NCI-H187 treated with DMSO at 0.1 percent for 48 hours (cell line): ENCODE measurements at regions not wholly inside any gene's neighbourhood (a gene's known extent, or its start where the extent isn't known, plus 50 kb on each side); places are given as distances from the start of the nearest gene placed in this dataset.

Experiments
- DNase-seq: peaks from one replicate; lab custom pipeline; 2025; lab: John Stamatoyannopoulos, UW

DNA sequence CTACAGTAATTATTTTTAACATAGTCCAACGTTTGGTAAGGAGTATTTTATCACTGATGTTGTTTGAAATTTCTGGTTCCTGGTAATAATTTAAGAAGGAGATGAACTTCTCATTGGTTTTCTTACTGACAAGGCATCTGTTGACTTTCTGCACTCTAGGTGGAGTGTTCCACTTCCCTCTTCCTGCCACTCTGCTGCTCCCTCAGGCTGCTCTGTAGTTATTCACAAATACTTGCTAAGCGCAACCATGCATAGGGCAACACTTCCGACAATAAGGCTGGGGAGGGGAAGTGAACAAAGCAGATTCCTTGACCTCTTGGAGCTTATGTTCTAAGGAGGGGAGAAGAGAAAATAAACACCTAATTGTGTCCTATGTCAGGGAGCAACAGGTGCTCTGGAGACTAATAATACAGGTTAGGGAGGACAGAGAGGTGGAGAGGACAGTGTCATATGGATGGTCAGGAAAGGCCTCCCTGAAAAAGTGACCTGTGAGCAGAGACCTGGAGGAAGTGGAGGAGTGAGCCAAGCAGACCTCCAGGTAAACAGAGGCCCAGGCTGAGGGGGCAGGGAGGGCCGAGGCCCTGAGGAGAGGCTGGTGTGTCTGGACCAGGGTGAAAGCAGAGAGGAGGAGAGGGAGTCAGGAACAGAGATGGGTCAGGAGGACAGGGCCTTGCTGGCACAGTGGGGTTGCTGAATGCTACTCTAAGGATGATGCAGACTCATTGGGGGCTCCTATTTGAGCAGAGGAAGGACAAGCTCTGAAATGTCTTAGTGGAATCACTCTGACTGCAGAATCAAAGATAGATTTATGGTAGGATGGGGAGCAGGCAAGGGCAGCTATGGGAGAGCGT is 134.8 kb upstream of the SLC24A3 start:
- no peak for DNase-seq

GRCh38 chr20:19078448-19079373 is 133.7 kb upstream of the SLC24A3 start:
- no peak for DNase-seq

GRCh38 chr20:19079536-19080299 is 132.7 kb upstream of the SLC24A3 start:
- no peak for DNase-seq

DNA sequence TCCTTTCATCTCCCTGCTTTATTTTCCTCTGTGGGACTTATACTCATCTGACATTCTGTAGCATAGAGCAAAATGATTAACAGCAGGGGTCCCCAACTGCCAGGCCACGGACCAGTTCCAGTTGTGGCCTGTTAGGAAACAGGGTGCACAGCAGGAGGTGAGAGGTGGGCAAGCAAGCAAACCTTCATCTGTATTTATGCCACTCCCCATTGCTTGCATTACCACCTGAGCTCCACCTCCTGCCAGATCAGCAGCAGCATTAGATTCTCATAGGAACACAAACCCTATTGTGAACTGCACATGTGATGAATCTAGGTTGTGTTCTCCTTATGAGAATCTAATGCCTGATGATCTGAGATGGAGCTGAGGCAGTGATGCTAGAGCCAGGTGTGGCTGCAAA is 130.5 kb upstream of the SLC24A3 start:
- no peak for DNase-seq

DNA sequence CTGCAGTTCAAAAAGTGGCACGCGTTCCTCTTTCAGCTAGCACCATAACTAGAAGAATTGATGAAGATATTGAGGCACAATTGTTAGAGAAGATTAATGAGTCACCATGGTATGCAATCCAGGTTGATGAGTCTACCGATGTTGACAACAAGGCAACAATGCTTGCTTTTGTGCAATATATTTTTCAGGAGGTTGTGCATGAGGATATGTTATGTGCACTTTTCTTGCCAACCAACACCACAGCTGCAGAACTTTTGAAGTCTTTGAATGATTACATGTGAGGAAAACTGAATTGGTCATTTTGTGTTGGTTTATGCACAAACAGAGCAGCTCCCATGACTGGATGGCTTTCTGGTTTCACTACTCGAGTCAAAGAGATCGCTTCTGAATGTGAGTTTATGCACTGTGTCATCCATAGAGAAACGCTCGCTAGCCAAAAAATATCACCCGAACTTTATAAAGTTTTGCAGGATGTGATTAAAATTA is 129.3 kb upstream of the SLC24A3 start:
- DNase-seq = no peak

GRCh38 chr20:19090332-19090731 is 122.1 kb upstream of the SLC24A3 start:
- DNase-seq = no peak

- DNase-seq = no peak
Measured at GRCh38 chr20:19094959-19095541, 117.4 kb upstream of the SLC24A3 start.

- no peak for DNase-seq
Measured at GRCh38 chr20:19095762-19096161, 116.7 kb upstream of the SLC24A3 start.

DNA sequence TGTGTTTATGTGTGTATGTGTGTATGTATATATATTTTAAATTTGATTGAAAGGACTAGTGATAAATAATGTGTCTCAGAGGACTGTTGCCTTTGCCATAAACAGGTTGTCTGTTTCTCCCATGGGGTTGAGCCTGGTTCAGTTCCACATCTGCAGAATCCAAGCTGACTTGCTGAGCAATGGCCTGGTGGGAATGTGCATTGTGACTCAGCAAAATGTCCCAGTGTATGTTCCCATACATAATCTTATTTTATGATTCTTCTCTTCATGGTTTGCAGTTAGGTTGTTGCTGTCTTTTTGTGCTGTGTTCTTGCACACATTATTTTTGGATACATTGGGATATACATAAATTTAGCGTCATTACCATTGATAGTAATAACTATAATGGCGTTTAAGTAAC is 115.6 kb upstream of the SLC24A3 start:
- DNase-seq = no peak

- no peak for DNase-seq
Measured at GRCh38 chr20:19098117-19098516, 114.3 kb upstream of the SLC24A3 start.

DNA sequence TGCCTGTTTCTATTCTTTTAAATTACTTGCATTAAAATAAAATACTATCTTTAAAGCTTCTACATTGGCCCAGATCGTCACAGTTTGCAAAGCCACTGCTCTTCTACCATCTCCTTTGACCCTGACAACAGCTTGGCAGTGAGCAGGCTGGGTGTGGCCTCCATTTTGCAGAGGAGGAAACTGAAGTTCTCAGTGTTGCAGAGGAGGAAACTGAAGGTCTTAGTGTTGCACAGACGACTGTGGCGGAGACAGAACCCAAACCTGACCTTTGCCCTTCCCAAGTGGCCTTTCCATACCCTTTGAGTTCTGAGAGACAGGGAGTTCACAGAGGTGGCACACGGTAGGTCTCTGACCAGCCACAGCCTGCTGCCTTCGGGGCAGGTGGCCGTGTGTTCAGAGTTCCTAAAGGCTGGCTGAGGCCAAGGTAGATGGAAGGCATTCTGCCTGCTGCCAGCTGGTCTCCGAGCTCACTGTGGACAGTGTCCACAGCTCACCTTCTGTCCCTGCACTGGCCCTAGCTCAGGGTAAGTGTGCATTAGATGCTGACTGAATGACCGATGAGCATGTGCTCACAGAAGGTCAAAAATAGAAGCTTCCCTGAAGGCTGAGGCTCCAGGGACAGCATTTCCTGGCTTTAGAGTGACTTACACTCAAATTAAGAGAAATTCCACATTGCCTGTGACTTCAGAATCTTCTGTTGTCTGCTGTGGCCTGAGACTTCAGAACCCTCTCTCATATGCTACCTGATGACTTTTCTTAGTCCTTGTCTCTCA is 113.5 kb upstream of the SLC24A3 start:
- DNase-seq = no peak

DNA sequence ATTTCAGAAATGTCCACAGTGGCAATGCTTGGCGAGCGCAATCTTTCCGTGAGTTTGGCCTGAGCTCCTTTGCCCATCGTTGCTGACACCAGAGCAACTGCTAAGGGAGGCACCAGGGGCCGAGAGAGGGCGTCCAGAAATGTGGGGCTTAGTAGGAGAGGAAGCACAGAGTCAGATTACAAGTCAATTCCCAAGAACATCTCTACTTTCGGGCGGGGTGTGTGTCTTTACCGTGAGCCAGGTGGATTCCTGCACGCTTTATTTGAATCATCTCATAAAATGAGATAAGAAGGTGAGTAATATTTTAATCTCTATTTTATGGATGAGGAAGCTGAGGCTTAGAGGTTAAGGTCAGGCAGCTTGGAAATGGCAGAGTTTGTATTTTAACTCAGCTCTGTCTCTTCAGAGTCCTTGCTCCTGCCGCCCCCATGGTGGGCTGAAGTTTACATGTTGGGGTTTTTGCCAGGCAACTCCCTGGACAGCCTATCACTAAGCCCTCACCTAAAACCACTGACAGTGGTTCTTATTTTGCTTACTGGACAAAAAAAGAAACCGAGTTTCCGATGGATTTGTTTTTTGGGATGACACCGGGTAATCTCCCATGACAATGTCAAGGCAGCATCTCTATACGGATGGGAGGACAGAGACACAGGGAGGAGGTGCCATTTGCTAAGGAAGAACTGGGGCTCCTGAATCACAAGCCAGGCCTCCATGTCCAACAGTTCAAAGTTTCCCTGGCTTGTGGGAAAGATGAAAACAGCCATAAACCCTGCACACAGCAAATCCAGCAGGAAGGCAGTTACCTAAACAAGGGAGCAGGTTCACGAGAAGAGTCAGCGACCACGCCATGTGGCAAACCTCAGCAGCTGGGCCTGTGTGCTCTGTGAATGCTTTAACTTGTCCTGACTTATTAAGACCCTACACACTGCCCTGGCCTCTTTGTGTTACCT is 112.6 kb upstream of the SLC24A3 start:
- no peak for DNase-seq

DNA sequence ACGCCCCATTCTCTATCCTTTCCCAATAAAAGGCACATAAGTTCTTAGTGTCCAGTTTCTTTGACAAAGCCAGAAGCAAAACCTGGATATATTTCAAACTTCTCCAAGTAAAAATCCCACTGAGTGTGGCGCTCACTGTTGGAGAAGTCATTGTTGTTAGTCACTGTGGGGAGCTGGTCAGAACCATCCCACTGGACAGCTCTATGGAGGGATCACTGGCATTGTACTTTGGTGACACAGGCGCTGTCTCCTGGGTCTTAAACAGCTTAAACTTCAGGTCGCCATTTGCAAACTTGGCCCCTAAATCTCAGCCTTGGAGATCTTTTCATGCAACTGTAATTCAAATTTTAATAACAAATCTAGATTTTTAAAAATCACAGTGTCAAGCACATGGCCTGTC is 111.5 kb upstream of the SLC24A3 start:
- DNase-seq = no peak

DNA sequence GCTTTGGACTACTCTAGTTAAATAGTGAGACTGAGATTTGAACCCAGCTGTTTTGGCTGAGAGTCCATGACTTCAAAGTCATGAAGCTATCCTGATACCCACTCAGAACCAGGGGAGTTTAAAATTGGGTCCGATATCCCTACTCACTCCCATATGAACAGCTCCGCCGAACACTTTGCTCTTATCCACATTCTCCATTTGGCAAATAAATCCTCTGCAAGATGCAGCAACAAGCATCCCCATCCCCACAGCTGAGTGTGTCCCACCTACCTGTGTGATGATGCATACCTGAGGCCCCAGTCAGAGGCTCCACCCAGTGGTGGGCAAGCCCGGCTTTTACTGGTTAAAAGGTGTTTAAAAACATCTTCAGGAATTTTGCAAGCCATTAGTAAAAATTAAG is 108.3 kb upstream of the SLC24A3 start:
- DNase-seq = no peak

DNA sequence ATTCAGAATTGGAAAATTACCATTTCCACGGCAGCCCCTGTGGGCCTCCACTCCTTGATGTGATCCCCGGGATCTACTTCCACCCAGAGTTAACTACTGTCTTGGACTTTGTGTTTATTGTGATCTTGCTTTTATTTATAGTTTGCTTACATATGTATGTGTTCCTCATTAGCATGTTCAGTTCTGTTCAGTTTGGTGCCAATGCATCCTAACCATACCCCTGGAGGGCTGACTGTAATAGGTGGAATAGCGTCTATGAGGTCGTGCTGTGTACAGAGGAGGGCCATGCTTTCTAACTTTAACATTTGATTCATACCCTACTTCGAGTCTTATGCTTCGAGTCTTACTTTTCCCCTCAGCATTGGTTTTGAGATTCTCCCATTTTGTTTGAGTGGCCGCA is 104.3 kb upstream of the SLC24A3 start:
- DNase-seq = no peak

GRCh38 chr20:19110285-19110684 is 102.2 kb upstream of the SLC24A3 start:
- no peak for DNase-seq

GRCh38 chr20:19110881-19111460 is 101.5 kb upstream of the SLC24A3 start:
- peak; percentile 10 for DNase-seq

DNA sequence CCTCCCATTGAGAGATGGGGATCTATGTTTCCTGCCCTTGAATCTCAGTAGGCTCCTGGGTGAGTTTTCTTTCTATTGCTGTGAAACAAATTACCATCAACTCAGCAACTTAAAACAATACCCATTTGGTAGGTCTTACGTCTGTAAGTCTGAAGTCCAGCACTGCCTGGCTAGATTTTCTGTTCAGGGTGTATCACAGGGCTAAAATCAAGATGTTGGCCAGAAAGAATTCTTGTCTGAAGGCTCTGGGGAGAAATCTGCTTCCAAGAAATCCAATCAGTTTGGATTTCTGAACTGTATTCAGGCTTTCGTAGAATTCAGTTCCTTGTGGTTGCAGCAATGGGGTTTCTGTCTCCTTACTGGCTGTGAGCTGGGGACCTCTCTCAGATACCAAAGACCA is 99.6 kb upstream of the SLC24A3 start:
- DNase-seq = no peak

DNA sequence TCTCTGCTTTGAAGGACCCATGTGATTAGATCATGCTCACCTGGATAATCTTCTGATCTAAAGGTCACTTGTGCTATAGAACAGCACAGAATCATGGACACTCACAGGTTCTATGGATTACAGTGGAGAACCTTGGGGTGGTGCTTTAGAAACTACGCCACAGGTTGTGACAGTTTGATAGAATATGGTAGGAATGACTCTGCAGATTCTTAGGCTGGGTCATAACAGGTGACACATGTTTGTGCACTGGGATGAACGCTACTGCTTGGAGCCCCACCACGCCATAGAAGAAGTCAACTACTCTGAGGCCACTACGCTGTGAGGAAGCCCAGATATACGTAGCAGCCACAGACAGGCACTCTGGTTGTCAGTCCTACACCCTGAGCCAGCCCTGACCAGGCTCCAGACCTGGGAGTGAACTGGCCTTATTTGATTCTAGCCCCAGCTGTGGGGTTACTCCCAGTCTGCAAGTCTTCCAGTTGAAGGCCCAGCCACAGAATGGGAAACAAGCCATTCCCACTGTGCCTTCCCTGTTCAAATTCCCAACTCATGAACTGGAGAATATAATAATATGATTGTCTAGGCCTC is 99.0 kb upstream of the SLC24A3 start:
- no peak for DNase-seq
